HG03196 (cell line): ENCODE measurements at regions not wholly inside any gene's neighbourhood (a gene's known extent, or its start where the extent isn't known, plus 50 kb on each side); places are given as distances from the start of the nearest gene placed in this dataset.

Experiments used
- ATAC-seq: cut with Tn5 transposase; IDR thresholded peaks from one replicate; pipeline ENCODE4 v1.9.1; 2021; ENCODE audit not compliant: unreplicated experiment

DNA sequence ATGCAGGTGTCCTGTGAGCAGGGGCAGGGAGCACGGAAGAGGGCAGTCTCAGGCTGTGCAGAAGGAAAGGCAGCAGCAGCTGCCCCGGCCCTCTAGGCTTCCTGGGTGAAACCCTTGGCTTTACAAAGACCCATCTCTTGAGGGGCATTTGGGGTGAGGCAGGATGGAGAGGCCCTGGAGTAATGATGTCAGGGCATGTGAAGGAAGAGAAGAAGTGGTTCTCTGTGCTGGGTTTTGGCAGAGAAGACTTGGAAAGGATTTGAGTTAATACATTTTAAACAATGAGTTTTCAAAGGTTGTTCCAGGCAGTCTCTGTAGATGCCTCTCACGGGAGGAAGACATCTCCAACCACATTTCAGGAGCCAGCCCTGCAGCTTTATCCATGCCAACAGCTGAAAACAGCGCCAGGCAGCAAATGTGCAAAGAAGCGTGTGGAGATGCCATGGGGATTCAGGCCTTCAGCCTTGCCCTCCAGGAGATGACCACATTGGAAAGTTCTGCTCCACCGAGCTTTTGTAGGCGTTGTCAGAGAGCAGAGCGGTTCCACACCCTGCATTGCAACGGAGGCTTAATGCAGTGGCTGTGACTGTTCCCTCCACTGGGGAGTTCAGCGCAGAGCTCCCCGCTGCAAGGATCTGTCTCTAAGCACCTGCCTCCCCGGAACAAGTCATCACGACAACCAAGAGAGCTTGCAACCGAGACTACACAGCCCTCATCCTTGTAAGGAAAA is 322.8 kb downstream of the UQCRFS1 start:
- no peak for ATAC-seq

DNA sequence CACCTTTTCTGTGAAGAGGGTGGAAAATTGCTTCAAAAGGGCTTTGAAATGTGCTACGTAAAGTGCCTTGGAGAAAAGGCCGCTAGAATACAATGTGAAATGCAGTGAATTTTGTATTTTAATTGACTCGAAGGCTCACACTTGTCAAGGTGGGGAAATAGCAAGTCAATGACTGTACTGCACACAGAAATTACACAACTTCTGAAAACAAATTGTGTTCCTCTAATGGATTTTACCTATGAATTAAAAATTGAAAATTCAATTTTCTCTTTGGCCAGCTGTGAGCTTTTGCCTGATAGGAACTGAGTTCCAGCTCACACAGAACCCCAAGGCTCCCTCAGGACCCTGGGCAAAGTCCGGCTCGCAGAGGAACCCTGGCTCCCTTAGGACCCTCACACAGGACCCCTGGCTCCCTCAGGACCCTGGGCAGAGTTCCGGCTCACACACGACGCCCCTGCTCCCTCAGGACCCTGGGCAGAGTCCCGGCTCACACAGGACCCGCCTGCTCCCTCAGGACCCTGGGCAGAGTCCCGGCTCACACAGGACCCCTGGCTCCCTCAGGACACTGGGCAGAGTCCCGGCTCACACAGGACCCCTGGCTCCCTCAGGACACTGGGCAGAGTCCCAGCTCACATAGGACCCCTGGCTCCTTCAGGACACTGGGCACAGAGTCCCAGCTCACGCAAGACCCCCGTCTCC is 324.9 kb downstream of the UQCRFS1 start:
- ATAC-seq, result no peak

DNA sequence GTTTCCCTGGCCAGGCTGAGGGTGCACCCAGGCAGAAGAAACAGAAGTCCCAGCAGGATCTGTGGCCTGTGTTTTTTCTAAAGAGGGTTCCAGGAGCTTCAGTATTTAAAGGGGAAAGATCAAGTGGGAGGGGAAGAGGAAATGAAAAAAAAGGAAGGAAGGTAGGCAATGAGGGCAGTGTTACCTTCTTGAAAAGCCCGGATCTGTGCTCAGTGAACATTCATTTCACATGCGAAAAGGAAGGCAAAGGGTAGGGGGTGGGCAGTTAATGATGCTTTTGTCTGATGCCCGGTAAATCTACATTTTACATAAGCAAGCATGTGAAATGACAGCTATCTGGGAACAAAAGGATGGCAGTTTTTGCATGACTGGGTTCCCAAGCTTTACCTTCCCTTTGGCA is 326.2 kb downstream of the UQCRFS1 start:
- no peak for ATAC-seq

DNA sequence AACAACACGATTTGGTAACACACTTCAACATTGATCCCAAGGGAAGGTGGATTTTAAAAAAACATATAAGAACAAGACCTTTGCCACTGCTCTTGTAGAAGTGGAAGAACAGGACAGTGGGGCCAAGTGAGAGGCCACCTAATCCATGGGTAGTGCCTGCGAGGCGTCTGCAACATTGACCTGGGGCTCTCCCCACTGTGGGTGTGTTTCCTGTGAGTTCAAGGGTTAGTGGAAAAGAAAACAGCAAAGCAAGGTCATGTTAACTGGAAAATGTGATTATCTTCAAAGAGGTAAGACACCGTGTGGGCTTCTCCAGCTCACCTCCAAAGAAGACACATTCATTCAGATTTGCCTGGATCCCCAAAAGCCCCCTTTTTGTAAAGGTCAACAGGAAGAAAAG is 327.0 kb downstream of the UQCRFS1 start:
- no peak for ATAC-seq

DNA sequence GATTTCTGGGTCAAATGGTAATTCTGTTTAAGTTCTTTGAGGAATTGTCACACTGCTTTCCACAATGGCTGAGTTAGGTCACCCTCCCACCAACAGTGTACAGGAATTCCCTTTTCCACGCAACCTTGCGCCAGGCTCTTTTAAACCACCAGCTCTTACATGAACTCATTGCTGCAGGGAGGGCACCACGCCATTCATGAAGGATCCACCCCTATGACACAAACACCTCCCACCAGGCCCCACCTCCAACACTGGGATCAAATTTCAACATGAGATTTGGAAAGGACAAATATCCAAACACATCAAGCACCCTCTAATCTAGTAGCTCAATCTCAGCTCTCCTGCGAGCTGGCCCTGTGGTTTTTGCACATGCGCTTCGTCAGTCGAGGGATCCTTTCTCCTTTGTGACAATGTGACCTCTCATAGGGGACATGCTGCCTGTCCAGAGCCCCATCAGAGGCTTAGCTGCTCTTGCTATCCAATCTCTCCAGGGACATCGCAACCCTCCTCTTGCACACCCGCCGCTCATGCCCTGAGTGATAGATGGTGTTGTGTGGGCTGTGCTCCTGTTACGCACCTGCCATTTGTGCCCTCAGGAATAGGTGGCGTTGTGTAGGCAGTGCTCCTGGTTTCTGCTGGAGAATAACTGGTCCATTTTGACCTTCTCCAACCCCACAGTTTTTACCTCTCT is 328.0 kb downstream of the UQCRFS1 start:
- no peak for ATAC-seq

DNA sequence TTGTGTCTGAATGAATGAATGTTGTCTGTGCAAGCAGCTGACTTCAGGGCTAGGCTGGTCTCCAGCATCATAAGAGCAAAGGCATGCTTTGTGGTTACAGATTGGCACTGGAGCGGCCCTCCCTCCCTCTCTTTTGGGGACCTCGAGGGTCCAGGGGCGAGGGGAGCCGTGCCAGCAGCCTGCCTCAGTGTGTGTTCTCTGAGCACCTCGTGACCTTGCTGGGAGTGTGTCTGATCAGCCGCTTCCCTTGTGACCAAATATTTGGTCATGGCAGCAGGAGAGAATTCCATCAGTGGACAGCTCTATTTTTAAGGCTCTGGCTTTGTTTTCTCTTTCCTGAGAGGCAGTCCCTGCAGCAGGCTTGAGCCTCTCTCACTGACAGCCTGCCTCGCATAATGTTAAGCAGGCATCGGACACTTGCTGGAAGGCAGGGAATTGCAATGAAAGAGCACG is 329.7 kb downstream of the UQCRFS1 start:
- ATAC-seq, result no peak

DNA sequence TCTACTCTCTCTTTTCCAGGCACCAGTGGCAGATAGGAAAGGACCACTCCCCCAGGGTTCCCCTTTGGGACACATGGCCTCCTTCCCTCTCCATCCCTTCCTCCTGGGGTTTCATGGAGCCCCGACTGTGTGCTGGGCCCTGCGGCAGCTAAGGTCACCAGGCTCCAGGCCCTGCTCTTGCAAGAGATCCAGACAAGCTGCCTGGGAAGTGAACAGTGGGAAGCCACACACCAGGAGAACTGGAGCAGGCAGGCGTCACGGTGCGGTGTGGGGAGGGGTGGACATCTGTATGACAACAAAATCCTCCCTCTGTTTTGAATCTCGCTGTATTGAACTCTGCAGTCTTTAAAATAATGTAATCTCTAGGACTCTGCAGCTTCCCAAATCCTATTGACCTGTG is 330.1 kb downstream of the UQCRFS1 start:
- ATAC-seq, result no peak

DNA sequence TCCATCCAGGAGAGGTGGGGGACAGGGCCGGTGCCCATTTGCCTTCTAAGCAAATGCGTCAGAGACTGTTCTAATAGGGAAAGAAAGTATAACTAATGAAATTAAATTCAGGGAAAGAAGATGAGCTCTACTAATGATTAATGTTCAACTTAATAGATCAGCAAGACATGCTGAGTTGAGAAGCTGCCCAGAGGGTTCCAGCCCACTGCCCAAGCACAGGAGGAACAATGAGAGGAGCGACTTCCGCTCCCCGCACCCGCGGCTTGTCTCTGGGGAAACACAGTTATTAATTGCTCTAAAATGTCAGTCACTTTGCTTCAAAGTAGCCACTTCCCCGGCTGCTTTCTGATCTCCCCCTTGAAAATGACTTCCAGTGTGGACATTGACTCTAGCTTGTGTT is 331.3 kb downstream of the UQCRFS1 start:
- no peak for ATAC-seq

DNA sequence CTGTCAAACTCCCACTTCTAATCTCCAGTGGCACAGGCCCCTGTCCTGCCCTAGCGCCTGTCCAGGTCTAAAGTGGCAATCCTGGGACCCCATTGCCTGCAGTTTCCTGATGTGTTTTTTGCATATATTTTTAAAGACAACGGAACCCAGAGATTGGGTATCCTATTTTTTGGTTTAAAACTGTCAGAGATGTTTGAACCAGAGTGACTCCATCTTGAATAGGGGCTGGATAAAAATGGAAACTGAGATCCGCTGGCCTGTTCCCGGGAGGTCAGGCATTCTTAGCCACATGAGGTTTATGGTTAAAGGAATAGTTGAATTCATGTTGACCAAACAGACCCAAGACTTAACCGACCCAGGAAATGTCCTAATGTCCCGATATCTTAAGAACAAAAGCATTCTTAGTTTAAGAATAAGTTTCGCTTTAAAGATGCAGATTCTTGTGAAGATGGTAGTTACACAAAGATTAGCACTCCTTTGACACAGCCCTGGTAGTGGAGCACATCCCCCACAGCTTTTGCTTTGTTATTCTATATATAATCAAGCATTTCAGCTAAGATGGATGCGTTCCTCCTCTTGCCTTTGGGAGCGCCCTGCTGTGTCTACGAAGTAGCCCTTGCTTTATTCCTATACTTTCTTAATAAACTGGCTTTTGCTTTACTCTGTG is 332.1 kb downstream of the UQCRFS1 start:
- no peak for ATAC-seq

DNA sequence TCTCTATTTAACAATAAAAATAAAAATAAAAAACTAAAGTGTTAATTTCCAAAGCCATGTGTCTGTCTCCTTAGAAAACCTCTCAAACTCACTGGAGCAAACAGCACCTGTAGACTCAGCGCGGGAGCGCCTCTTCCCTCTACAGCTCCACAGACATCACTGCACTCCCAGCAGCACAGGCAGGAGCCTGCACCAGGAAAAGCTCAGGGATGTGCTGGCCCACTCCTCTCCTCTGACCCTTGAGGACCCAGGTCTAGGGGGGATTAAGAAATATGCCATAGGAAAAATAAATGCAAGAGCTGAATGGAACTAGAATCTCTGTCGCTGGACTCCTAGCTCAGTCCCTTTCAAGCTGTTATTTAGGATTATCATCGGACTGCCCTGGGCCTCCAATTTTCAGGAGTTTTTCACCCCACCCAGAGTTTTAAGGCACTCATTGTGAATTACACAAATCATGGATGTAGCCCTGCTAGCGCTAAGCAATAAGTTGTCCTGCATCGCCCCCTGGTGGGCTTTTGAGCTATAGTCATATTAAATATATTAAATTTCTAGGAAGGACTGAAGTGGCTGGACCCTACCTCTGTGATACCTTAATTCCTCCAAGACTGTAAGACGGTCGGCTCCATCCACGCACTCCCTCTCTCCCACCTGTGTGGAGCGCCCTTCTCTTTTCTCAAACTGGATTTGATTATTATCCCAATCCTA is 333.9 kb downstream of the UQCRFS1 start:
- ATAC-seq, result no peak

DNA sequence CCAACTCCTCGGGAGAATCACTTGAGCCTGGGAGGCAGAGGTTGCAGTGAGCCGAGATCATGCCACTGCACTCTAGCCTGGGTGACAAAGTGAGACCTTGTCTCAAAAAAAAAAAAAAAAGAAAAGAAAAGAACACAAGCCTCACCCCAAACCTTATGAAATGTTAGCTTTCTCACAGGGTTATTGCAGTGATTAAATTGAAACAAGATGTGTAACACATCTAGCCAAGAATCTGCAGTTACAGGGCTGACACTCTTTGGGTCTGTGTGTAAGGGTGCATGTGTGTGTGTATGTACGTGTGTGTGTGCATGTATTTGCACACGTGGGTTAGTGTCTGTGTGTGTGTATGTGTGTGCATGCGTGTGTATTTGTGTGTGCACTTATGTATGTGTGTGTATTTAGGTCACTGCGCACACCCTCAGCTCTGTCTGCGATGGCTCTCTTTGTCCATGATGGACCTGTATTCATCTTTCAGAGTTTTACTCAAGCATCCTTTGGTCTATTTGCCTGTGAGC is 336.3 kb downstream of the UQCRFS1 start:
- no peak for ATAC-seq

DNA sequence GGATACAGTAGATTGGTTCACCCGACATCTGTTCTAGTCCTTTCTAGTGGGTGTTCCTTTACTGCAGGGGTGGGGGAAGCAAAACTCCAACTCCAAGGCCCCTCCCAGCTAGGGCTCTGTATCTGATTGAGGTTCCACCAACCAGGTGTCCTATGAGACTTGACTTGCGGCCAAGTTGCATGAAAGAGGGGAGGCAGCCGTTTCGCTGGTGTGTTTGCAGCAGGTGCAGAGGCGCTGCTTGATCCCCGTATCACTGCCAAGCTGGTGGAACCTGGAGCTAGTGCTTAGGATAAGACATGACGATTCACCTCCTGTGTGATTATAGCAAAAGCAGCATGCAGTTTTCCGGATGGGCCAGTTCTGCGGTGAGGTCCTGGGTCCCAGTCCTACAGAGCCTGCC is 338.2 kb downstream of the UQCRFS1 start:
- ATAC-seq, result no peak

DNA sequence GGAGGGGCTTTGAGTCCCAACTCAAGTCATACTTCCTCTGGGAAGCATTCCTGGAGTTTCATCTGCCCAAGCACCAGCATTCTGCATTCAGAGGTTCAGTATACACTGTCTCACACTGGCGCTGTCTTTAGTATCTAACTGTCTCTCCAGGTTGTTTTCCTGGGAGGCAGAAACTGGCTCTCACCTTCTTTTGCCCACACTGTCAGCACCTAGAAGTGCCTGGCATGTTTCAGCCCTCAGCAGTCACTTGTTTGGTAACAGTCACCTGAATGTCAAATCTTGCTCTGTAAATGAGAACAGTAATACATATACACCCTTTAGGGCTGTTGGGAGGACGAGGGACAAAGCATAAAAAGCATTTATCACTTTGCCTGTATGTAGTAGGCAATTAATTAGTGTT is 339.6 kb downstream of the UQCRFS1 start:
- no peak for ATAC-seq

DNA sequence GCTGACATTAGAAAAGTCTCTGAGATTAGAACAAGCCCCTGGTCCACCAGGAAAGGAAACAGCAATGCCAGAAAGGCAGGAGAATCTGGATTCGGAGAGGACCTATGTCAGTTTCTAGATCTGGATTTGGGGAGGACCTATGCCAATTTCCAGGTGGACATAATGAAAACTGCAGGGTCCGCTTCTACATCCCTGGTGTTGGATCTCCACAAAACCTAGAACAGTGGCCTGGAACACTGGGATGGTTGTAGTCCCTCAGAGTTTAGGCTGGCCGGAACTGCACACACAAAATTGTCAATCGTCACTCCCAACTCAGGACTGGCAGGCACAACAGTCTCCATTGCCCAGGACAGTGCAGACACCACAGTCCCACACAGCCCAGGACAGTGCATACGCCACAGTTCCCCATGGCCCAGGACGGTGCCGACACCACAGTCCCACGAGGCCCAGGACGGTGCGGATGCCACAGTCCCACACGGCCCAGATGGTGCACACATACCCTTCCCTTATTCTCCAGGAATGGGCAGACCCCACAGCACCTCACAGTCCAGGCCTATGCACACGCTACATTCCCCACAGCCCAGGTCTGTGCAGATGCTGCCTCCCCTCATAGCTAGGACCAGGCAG is 341.7 kb downstream of the UQCRFS1 start:
- no peak for ATAC-seq

DNA sequence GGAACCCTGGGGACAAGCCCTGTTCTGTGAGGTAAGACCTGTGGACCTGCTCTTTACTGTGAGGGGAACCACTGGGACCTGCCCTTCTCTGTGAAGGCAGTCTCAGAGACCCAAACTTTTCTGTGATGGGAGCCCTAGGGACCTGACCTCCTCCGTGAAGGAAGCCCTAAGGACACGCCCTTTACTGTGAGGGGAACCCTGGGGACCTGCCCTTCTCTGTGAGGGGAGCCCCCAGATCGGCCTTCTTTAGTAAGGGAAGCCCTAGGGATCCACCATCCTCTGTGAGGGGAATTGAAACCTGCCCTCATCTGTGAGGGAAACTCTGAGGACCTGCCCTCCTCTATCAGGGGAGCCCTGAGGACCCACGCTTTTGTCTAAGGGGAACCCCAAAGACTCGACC is 343.5 kb downstream of the UQCRFS1 start:
- ATAC-seq, result no peak

DNA sequence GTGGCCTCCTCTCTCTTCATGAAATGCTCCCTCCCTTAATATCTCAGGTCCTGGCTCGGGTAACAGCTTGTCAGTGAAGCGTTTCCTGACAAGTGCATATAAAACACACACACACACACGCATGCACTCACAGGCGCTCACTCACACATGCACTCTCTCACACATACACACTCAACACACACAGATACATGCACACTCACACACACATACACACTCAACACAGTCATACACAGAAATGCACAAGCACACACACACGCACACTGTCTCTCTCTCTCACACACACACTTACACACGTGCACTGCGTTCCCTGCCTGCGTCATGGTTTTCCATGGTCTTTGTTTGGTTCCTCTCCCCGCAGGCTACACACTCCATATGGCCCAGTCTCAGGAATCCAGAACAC is 344.1 kb downstream of the UQCRFS1 start:
- no peak for ATAC-seq

DNA sequence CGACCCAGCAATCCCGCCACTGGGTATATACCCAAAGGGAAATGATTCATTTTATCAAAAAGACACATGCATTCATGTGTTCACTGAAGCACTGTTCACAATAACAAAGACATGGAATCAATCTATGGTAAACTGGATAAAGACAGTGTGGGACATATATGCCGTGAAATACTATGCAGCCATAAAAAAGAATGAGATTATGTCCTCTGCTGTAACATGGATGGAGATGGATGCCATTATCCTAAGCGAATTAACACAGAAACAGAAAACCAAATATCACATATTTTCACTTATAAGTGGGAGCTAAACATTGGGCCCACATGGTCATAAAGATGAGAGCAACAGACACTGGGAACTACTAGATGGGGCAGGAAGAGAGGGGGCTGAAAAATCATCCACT is 345.0 kb downstream of the UQCRFS1 start:
- ATAC-seq, result no peak

DNA sequence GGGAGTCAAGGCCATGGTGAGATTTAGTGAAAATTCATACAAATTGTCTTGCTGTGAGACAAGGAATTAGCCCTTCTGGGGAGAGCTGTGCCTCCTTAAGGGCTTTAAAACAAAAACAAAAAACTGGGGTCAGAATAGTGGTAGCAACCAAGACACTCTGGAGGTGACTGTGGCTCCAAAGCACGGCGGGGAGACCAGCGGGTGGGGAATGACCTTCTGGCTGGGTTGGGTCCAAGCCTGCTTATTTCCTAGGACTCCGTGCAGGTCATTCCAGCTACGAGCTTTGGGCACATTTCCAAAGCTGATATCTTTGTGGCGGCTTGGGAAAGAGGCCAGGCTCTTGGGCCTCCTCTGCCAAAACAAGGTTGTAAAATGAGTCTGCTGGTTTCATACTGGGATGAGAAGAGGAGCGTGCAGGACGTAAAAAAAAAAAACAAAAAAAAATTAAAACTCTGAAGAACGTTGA is 348.3 kb downstream of the UQCRFS1 start:
- no peak for ATAC-seq

DNA sequence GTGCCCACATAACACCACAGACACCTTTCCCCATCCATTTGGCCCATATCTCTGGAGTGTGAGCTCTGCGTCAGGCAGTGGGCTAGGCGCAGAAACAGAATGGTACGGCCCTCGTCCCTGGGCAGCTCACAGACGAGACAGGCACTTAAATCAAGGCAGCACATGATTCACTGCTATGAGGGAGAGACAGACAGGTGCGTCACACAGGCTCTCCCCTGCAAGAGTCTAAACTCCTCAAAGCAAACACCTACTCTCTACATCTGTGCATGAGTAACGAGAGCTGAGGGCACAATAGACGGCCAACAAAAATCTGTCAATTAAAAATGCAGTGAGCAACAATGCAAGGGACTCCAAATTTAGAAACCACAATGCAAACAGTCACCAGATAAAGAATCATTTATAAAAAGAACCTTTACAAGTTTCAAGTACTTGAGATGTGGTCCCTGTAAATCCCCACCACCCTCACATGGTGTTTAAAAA is 348.9 kb downstream of the UQCRFS1 start:
- ATAC-seq, result no peak

DNA sequence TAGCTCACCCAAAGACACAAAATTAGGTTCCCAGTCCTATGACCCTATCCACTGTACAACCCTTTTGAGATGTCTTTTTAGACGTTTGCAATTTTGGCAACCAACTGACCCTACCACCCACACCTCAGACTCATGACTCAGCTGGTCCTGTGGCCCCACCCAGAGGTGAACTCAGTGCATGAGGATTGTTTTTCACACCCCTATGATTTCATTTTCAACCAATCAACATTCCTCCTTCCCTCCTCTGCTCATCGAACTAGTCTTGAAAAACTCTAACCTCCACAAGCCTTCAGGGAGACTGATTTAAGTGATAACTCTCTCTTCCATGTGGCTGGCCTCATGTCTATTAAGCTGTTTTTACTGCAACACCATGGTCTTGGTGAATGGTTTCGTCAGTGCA is 350.7 kb downstream of the UQCRFS1 start:
- no peak for ATAC-seq
